K562 (cell line): ENCODE measurements at regions not wholly inside any gene's neighbourhood (a gene's known extent, or its start where the extent isn't known, plus 50 kb on each side); places are given as distances from the start of the nearest gene placed in this dataset.

Source experiments
- ATAC-seq: fragments of 200-7000 bp; cut with Tn5 transposase; 3 replicates; pipeline ENCODE4 v1.9.1; 2020; ENCODE audit warnings: moderate library complexity
- BruUV-seq: library from RNA; stranded (reverse); fragments of 400-500 nt; replicated peaks from 2 replicates; lab custom pipeline; 2021; lab: Mats Ljungman, UMichigan
- CTCF ChIA-PET: fragments of 300-600 bp; formaldehyde crosslinking; extraction: SDS; loops from one replicate; lab custom pipeline; 2021; ENCODE audit warnings: low intra/inter-chr PET ratio; lab: Yijun Ruan, JAX
- POLR2A ChIA-PET: fragments of 300-600, 350-650 bp; sonication (Branson Sonifier 250); formaldehyde crosslinking; extraction: SDS; loops from one replicate; lab custom pipeline; 2021; ENCODE audit warnings: antibody characterized with exemption, inconsistent platforms; lab: Yijun Ruan, JAX
- DNase-seq, 4 experiments: peaks; one replicate each; pipeline versions ENCODE4 v3.0.0 to v3.0.0-alpha.2; 2011 to 2018; ENCODE audit warnings: low spot score in 3 of 4, mixed read lengths in 3 of 4; ENCODE audit errors: extremely low read depth in 1 of 4
- FAIRE-seq: peaks from 2 replicates; lab custom pipeline; 2011; peaks lifted over from hg19 to GRCh38; lab: Jason Lieb, UNC
- H2AFZ ChIP-seq: 2 replicates; pipeline ENCODE4 v1.6.0; 2011; ENCODE audit warnings: low read depth, low read length, control low read depth, inconsistent platforms
- H3K27ac ChIP-seq: fragments of 200-600 bp; 3 replicates; pipeline ENCODE4 v1.8.0; 2011; ENCODE audit warnings: low read depth, mild to moderate bottlenecking, control low read depth, inconsistent platforms, low read length, moderate library complexity, mixed read lengths; ENCODE audit errors: extremely low read depth
- H3K27me3 ChIP-seq, 2 experiments: fragments of 300-600 bp in 1 of 2; 2 replicates in 1 of 2; 3 replicates in 1 of 2; pipeline versions ENCODE4 v1.6.0 to v1.8.0; 2011; ENCODE audit warnings: inconsistent platforms in 2 of 2, low read length in 2 of 2, mild to moderate bottlenecking in 1 of 2, mixed read lengths in 1 of 2, moderate library complexity in 1 of 2; ENCODE audit not compliant: control insufficient read depth in 2 of 2, insufficient read depth in 2 of 2
- H3K36me3 ChIP-seq: fragments of 300-600 bp; 3 replicates; pipeline ENCODE4 v1.8.0; 2011; ENCODE audit warnings: mild to moderate bottlenecking, low read length, inconsistent platforms; ENCODE audit not compliant: control insufficient read depth, insufficient read depth
- H3K4me1 ChIP-seq, 2 experiments: fragments of 200-600 bp in 1 of 2; replicated peaks in 1 of 2; 2 replicates in 1 of 2; 3 replicates in 1 of 2; pipeline versions ENCODE4 v1.5.1 to v1.8.0; 2011; ENCODE audit warnings: inconsistent platforms in 2 of 2, low read length in 2 of 2, mild to moderate bottlenecking in 1 of 2, mixed read lengths in 1 of 2, moderate library complexity in 1 of 2; ENCODE audit not compliant: control insufficient read depth in 2 of 2, insufficient read depth in 2 of 2
- H3K4me2 ChIP-seq: 2 replicates; pipeline ENCODE4 v1.6.1; 2011; ENCODE audit warnings: low read length, control low read depth, inconsistent platforms, mixed read lengths; ENCODE audit not compliant: insufficient read depth
- H3K4me3 ChIP-seq: fragments of 200-600 bp; sonication (generic), shearing (Covaris generic); 2 replicates; pipeline ENCODE4 v1.5.1; 2016; ENCODE audit warnings: control low read depth, inconsistent platforms
- H3K79me2 ChIP-seq: fragments of 200-600 bp; 3 replicates; pipeline ENCODE4 v1.8.0; 2011; ENCODE audit warnings: low read length, inconsistent platforms; ENCODE audit not compliant: control insufficient read depth, insufficient read depth
- H3K9ac ChIP-seq, 2 experiments: 2 replicates each; pipeline versions ENCODE4 v1.6.0 to v1.6.1; 2011; ENCODE audit warnings: low read depth in 2 of 2, low read length in 2 of 2, control low read depth in 1 of 2, inconsistent platforms in 1 of 2, mild to moderate bottlenecking in 1 of 2, mixed read lengths in 1 of 2; ENCODE audit not compliant: insufficient read depth in 1 of 2
- H3K9me1 ChIP-seq: one replicate; pipeline ENCODE4 v1.6.0; 2011; ENCODE audit warnings: inconsistent platforms, mild to moderate bottlenecking, low read length, moderate library complexity; ENCODE audit not compliant: control insufficient read depth, insufficient read depth
- H3K9me3 ChIP-seq: replicated peaks from 2 replicates; pipeline ENCODE4 v1.5.1; 2011; ENCODE audit warnings: low read depth, low read length, inconsistent platforms; ENCODE audit not compliant: control insufficient read depth, insufficient read depth
- H4K20me1 ChIP-seq: replicated peaks from 2 replicates; pipeline ENCODE4 v1.6.1; 2011; ENCODE audit warnings: low read length, inconsistent platforms, mixed read lengths; ENCODE audit not compliant: control insufficient read depth, insufficient read depth
- DIDO1 ChIP-seq: fragments of 450-650 bp; IDR thresholded peaks from 2 replicates; pipeline ENCODE4 v1.6.1; 2016; ENCODE audit warnings: low read depth, missing biosample characterization, missing genetic modification characterization
- FOXM1 ChIP-seq, 2 experiments: fragments of 450-650 bp in 1 of 2; sonication (generic) in 1 of 2; formaldehyde crosslinking in 1 of 2; IDR thresholded peaks; 2 replicates each; pipeline versions ENCODE4 v1.6.1 to v1.9.0; 2017 to 2022; ENCODE audit warnings: low read depth in 2 of 2, mild to moderate bottlenecking in 2 of 2, missing genetic modification reagents in 1 of 2, moderate library complexity in 1 of 2
- GTF3C2 ChIP-seq: IDR thresholded peaks from 3 replicates; pipeline ENCODE4 v1.6.1; 2011; ENCODE audit warnings: borderline replicate concordance, mild to moderate bottlenecking, moderate library complexity; ENCODE audit not compliant: insufficient read length; ENCODE audit errors: extremely low read depth
- LARP7 ChIP-seq: fragments of 450-650 bp; IDR thresholded peaks from 2 replicates; pipeline ENCODE4 v1.6.1; 2016
- PTRF ChIP-seq: fragments of 450-650 bp; IDR thresholded peaks from 2 replicates; pipeline ENCODE4 v1.6.1; 2016; ENCODE audit warnings: mild to moderate bottlenecking, missing genetic modification characterization, missing compliant biosample characterization
- RFX5 ChIP-seq: IDR thresholded peaks from 2 replicates; pipeline ENCODE4 v1.6.1; 2011; ENCODE audit warnings: low read depth, mild to moderate bottlenecking, improper control_type of control experiment, low read length
- SIX5 ChIP-seq, 2 experiments: IDR thresholded peaks; 2 replicates each; pipeline ENCODE4 v1.6.1; 2011; ENCODE audit warnings: low read length in 2 of 2, borderline replicate concordance in 1 of 2, low read depth in 1 of 2, mild to moderate bottlenecking in 1 of 2, moderate library complexity in 1 of 2; ENCODE audit not compliant: insufficient read depth in 1 of 2
- XRCC4 ChIP-seq: IDR thresholded peaks from one replicate; pipeline ENCODE4 v1.6.1; 2011; ENCODE audit not compliant: insufficient read depth, insufficient read length; ENCODE audit errors: extremely low read depth
- ZKSCAN8 ChIP-seq: fragments of 200-800 bp; sonication (Bioruptor generic); IDR thresholded peaks from 2 replicates; pipeline ENCODE4 v1.6.1; 2016; ENCODE audit warnings: missing genetic modification characterization, missing compliant biosample characterization
- ZNF384 ChIP-seq: IDR thresholded peaks from 2 replicates; pipeline ENCODE4 v1.6.1; 2012; ENCODE audit warnings: low read depth, low read length, improper control_type of control experiment
- ZNF512 ChIP-seq: IDR thresholded peaks from 2 replicates; pipeline ENCODE4 v1.6.1; 2016; ENCODE audit warnings: missing genetic modification characterization, missing compliant biosample characterization
- WGBS: fragments of 100-300 bp; shearing (Covaris generic); methylation state at CpG from one replicate; pipeline ENCODE4 v1.1.6; 2016; ENCODE audit warnings: low coverage, mixed read lengths; ENCODE audit not compliant: insufficient coverage; ENCODE audit errors: missing lambda C conversion rate; 5-methylcytosine and 5-hydroxymethylcytosine counted together
- in situ Hi-C: fragments of 300-500 bp; cut with MboI; formaldehyde crosslinking; loops from 4 replicates; pipeline ENCODE4 v1.15.0; 2018; ENCODE audit warnings: inconsistent platforms, mixed read lengths
- intact Hi-C: fragments of 100-400 bp; cut with micrococcal nuclease; formaldehyde crosslinking; loops from 2 replicates; pipeline ENCODE4 v1.14.2; 2022

GRCh38 chr9:26310294-26310693 is 582.3 kb downstream of the CAAP1 start:
- no peak for ATAC-seq
- no CpG with 5 or more reads among the region's 3 CpGs for WGBS

GRCh38 chr9:26308328-26308727 is 584.3 kb downstream of the CAAP1 start:
- ChIA-PET POLR2A (no interaction called here), CTCF (no interaction called here)
- FAIRE-seq, result no peak
- Histone ChIP-seq H3K27ac (no peak overlapping the region), H3K4me2 (no peak overlapping the region), H3K27me3 (no peaks in the 10 kb centered on the region), H4K20me1 (no peaks in the 10 kb centered on the region), H3K9me3 (no peaks in the 10 kb centered on the region), H3K36me3 (no peaks in the 10 kb centered on the region), H3K79me2 (no peaks in the 10 kb centered on the region), H3K9me1 (no peaks in the 10 kb centered on the region), H3K4me3 (no peak overlapping the region), H2AFZ (no peak overlapping the region), H3K4me1 (no peaks in the 10 kb centered on the region), H3K9ac (no peak overlapping the region)
- DNase-seq, result no peak
- no peak for ATAC-seq
- in situ Hi-C loops, result no loop called here
- BruUV-seq, result no TSS peak
- no CpG with 5 or more reads among the region's 1 CpG for WGBS
- intact Hi-C loops, result no loop called here
- TF ChIP-seq ZNF512 (no peak), GTF3C2 (no peak), SIX5 (IDR thresholded peaks at IDR 0.05; ENCODE audit: borderline replicate concordance in 1 of 2, insufficient read depth in 1 of 2, low read depth in 1 of 2, low read length in 2 of 2) (no peak), LARP7 (no peak), ZKSCAN8 (CRISPR knock-in tag) (no peak), FOXM1 (IDR thresholded peaks at IDR 0.05; ENCODE audit: low read depth) (no peak), FOXM1 (CRISPR knock-in tag; IDR thresholded peaks at IDR 0.05; ENCODE audit: low read depth) (no peak), DIDO1 (tag) (no peak), RFX5 (no peak)

More at GRCh38 chr9:26310294-26310693, 582.3 kb downstream of the CAAP1 start:
- no peaks in the 10 kb centered on the region for H3K9me3 ChIP-seq
- H3K9me1 ChIP-seq, result no peaks in the 10 kb centered on the region
- intact Hi-C loops, result no loop called here
- no peaks in the 10 kb centered on the region for H3K4me1 ChIP-seq
- no peak overlapping the region for H3K4me3 ChIP-seq
- ChIA-PET CTCF (no interaction called here), POLR2A (no interaction called here)
- TF ChIP-seq XRCC4 (no peak), ZNF384 (no peak), PTRF (tag) (no peak)
- H3K36me3 ChIP-seq, result no peaks in the 10 kb centered on the region
- no TSS peak for BruUV-seq
- in situ Hi-C loops, result no loop called here
- H3K79me2 ChIP-seq, result no peaks in the 10 kb centered on the region
- H3K9ac ChIP-seq, result no peak overlapping the region
- H3K4me2 ChIP-seq, result no peak overlapping the region
- no peak overlapping the region for H3K27ac ChIP-seq
- H2AFZ ChIP-seq, result no peak overlapping the region
- H4K20me1 ChIP-seq, result no peaks in the 10 kb centered on the region
- DNase-seq (no peak), FAIRE-seq (no peak)
- no peaks in the 10 kb centered on the region for H3K27me3 ChIP-seq
